Activated T-helper 17 cell treated with anti-CD3 and anti-CD28 coated beads, Interleukin-2, amount 50 U/mL, for 72 hours (primary cell): ENCODE measurements at regions not wholly inside any gene's neighbourhood (a gene's known extent, or its start where the extent isn't known, plus 50 kb on each side); places are given as distances from the start of the nearest gene placed in this dataset.
A peak's percentile ranks its signal among the peaks of the same experiment; 100 is the strongest.

Experiments used
- ATAC-seq: fragments of 150-1000 bp; cut with Tn5 transposase; replicated peaks from 2 replicates; pipeline ENCODE4 v1.10.0; 2021; ENCODE audit warnings: mild to moderate bottlenecking, moderate library complexity
- H3K27ac Mint-ChIP-seq: one replicate; pipeline ENCODE4 v1.8.0; 2022; ENCODE audit warnings: mixed read lengths
- H3K27me3 Mint-ChIP-seq: one replicate; pipeline ENCODE4 v1.8.0; 2022; ENCODE audit warnings: mixed read lengths
- H3K36me3 Mint-ChIP-seq: one replicate; pipeline ENCODE4 v1.8.0; 2022; ENCODE audit warnings: low read depth, mild to moderate bottlenecking, mixed read lengths
- H3K4me1 Mint-ChIP-seq: one replicate; pipeline ENCODE4 v1.8.0; 2022; ENCODE audit warnings: mixed read lengths
- H3K4me3 Mint-ChIP-seq: one replicate; pipeline ENCODE4 v1.8.0; 2022; ENCODE audit warnings: mild to moderate bottlenecking, mixed read lengths
- H3K9me3 Mint-ChIP-seq: one replicate; pipeline ENCODE4 v1.8.0; 2022; ENCODE audit warnings: mixed read lengths

- Mint-ChIP-seq H3K27ac (no peak overlapping the region), H3K9me3 (no peaks in the 10 kb centered on the region), H3K27me3 (no peaks in the 10 kb centered on the region), H3K4me1 (peaks cover 15% of the 10 kb centered on the region), H3K4me3 (no peak overlapping the region), H3K36me3 (no peaks in the 10 kb centered on the region)
- ATAC-seq, result no peak
Measured at GRCh38 chr12:69062621-69063237, 129.8 kb upstream of the CPM start.

- no peaks in the 10 kb centered on the region for H3K27me3 Mint-ChIP-seq
- no peaks in the 10 kb centered on the region for H3K36me3 Mint-ChIP-seq
- H3K4me3 Mint-ChIP-seq, result no peak overlapping the region
- H3K27ac Mint-ChIP-seq, result peak overlapping the region; percentile 10
- peak; percentile 73 for ATAC-seq
- peaks cover 5% of the 10 kb centered on the region for H3K4me1 Mint-ChIP-seq
- no peaks in the 10 kb centered on the region for H3K9me3 Mint-ChIP-seq
Measured at GRCh38 chr12:69064734-69065443, 131.9 kb upstream of the CPM start.

- Mint-ChIP-seq H3K36me3 (no peaks in the 10 kb centered on the region), H3K27ac (no peak overlapping the region)
Measured at GRCh38 chr12:69065775-69066174, 132.8 kb upstream of the CPM start.

GRCh38 chr12:69066492-69067373 is 133.8 kb upstream of the CPM start:
- no peak for ATAC-seq
- Mint-ChIP-seq H3K9me3 (no peaks in the 10 kb centered on the region), H3K27ac (peak overlapping the region; percentile 43), H3K4me3 (no peak overlapping the region), H3K4me1 (peaks cover 5% of the 10 kb centered on the region), H3K36me3 (no peaks in the 10 kb centered on the region), H3K27me3 (no peaks in the 10 kb centered on the region)

More at GRCh38 chr12:69065775-69066174, 132.8 kb upstream of the CPM start:
- no peak overlapping the region for H3K4me3 Mint-ChIP-seq
- H3K4me1 Mint-ChIP-seq, result peaks cover 5% of the 10 kb centered on the region
- ATAC-seq, result no peak
- H3K27me3 Mint-ChIP-seq, result no peaks in the 10 kb centered on the region
- H3K9me3 Mint-ChIP-seq, result no peaks in the 10 kb centered on the region

- no peaks in the 10 kb centered on the region for H3K36me3 Mint-ChIP-seq
- H3K9me3 Mint-ChIP-seq, result no peaks in the 10 kb centered on the region
- no peak overlapping the region for H3K27ac Mint-ChIP-seq
- H3K4me3 Mint-ChIP-seq, result no peak overlapping the region
- no peak for ATAC-seq
- H3K27me3 Mint-ChIP-seq, result no peaks in the 10 kb centered on the region
- peaks cover 5% of the 10 kb centered on the region for H3K4me1 Mint-ChIP-seq
Measured at GRCh38 chr12:69067713-69068112, 134.7 kb upstream of the CPM start.

GRCh38 chr12:69068448-69068847 is 135.5 kb upstream of the CPM start:
- peak; percentile 72 for ATAC-seq
- Mint-ChIP-seq H3K36me3 (no peaks in the 10 kb centered on the region), H3K9me3 (no peaks in the 10 kb centered on the region), H3K4me1 (peaks cover 5% of the 10 kb centered on the region), H3K27ac (peak overlapping the region; percentile 29), H3K4me3 (no peak overlapping the region), H3K27me3 (peaks cover 3% of the 10 kb centered on the region)

- no peak for ATAC-seq
- Mint-ChIP-seq H3K4me3 (no peak overlapping the region), H3K4me1 (peaks cover 5% of the 10 kb centered on the region), H3K27ac (no peak overlapping the region), H3K36me3 (no peaks in the 10 kb centered on the region), H3K27me3 (peaks cover 8% of the 10 kb centered on the region), H3K9me3 (no peaks in the 10 kb centered on the region)
Measured at GRCh38 chr12:69069479-69069878, 136.5 kb upstream of the CPM start.

- no peak overlapping the region for H3K27ac Mint-ChIP-seq
- no peaks in the 10 kb centered on the region for H3K9me3 Mint-ChIP-seq
- H3K4me1 Mint-ChIP-seq, result peaks cover 5% of the 10 kb centered on the region
- no peaks in the 10 kb centered on the region for H3K36me3 Mint-ChIP-seq
- H3K27me3 Mint-ChIP-seq, result peaks cover 10% of the 10 kb centered on the region
- H3K4me3 Mint-ChIP-seq, result no peak overlapping the region
- peak; percentile 82 for ATAC-seq
Measured at GRCh38 chr12:69070319-69071090, 137.5 kb upstream of the CPM start.

- ATAC-seq, result no peak
- Mint-ChIP-seq H3K9me3 (no peaks in the 10 kb centered on the region), H3K27me3 (peaks cover 16% of the 10 kb centered on the region), H3K36me3 (no peaks in the 10 kb centered on the region), H3K4me1 (peaks cover 5% of the 10 kb centered on the region), H3K4me3 (no peak overlapping the region), H3K27ac (no peak overlapping the region)
Measured at GRCh38 chr12:69071091-69071370, 138.1 kb upstream of the CPM start.

GRCh38 chr12:69073035-69073434 is 140.1 kb upstream of the CPM start:
- ATAC-seq, result no peak
- Mint-ChIP-seq H3K9me3 (no peaks in the 10 kb centered on the region), H3K36me3 (no peaks in the 10 kb centered on the region), H3K4me1 (peaks cover 5% of the 10 kb centered on the region), H3K27ac (no peak overlapping the region), H3K27me3 (peaks cover 29% of the 10 kb centered on the region), H3K4me3 (no peak overlapping the region)

GRCh38 chr12:69074556-69075349 is 141.8 kb upstream of the CPM start:
- no peak for ATAC-seq
- no peak overlapping the region for H3K27ac Mint-ChIP-seq
- H3K36me3 Mint-ChIP-seq, result no peaks in the 10 kb centered on the region
- no peak overlapping the region for H3K4me3 Mint-ChIP-seq
- peaks cover 29% of the 10 kb centered on the region for H3K27me3 Mint-ChIP-seq
- no peaks in the 10 kb centered on the region for H3K9me3 Mint-ChIP-seq
- no peaks in the 10 kb centered on the region for H3K4me1 Mint-ChIP-seq

GRCh38 chr12:69083689-69084088 is 150.7 kb upstream of the CPM start:
- Mint-ChIP-seq H3K27me3 (peaks cover 9% of the 10 kb centered on the region), H3K27ac (no peak overlapping the region), H3K9me3 (no peaks in the 10 kb centered on the region), H3K4me1 (no peaks in the 10 kb centered on the region), H3K36me3 (no peaks in the 10 kb centered on the region), H3K4me3 (no peak overlapping the region)
- no peak for ATAC-seq

GRCh38 chr12:69084816-69085378 is 151.9 kb upstream of the CPM start:
- Mint-ChIP-seq H3K9me3 (no peaks in the 10 kb centered on the region), H3K4me3 (no peak overlapping the region), H3K27ac (no peak overlapping the region), H3K4me1 (no peaks in the 10 kb centered on the region), H3K27me3 (peaks cover 17% of the 10 kb centered on the region), H3K36me3 (no peaks in the 10 kb centered on the region)
- ATAC-seq, result no peak
